ENCODE measurements at regions not wholly inside any gene's neighbourhood (a gene's known extent, or its start where the extent isn't known, plus 50 kb on each side); places are given as distances from the start of the nearest gene placed in this dataset.

- DNase-seq = no peak
Measured at GRCh38 chr14:101004954-101005353, 101.4 kb upstream of the RTL1 start.

GRCh38 chr14:101005447-101005846 lies 101.9 kb upstream of the RTL1 start:
- DNase-seq = no peak

- no peak for DNase-seq
Measured at GRCh38 chr14:101006008-101006407, 102.5 kb upstream of the RTL1 start.

GRCh38 chr14:101007004-101007614 lies 103.6 kb upstream of the RTL1 start:
- no peak for DNase-seq

- DNase-seq = no peak
Measured at GRCh38 chr14:101007765-101008164, 104.2 kb upstream of the RTL1 start.

GRCh38 chr14:101008196-101008595 lies 104.7 kb upstream of the RTL1 start:
- DNase-seq = no peak

GRCh38 chr14:101008631-101009336 lies 105.3 kb upstream of the RTL1 start:
- DNase-seq = no peak

- no peak for DNase-seq
Measured at GRCh38 chr14:101009531-101009930, 106.0 kb upstream of the RTL1 start.

GRCh38 chr14:101010293-101010692 lies 106.8 kb upstream of the RTL1 start:
- no peak for DNase-seq

GRCh38 chr14:101010835-101011234 lies 107.3 kb upstream of the RTL1 start:
- no peak for DNase-seq

- DNase-seq = no peak
Measured at GRCh38 chr14:101017209-101017608, 113.7 kb upstream of the RTL1 start.

- DNase-seq = no peak
Measured at GRCh38 chr14:101017806-101018560, 114.5 kb upstream of the RTL1 start.

GRCh38 chr14:101018561-101019290 lies 115.2 kb upstream of the RTL1 start:
- no peak for DNase-seq

GRCh38 chr14:101019541-101019940 lies 116.0 kb upstream of the RTL1 start:
- DNase-seq = no peak

- DNase-seq = no peak
Measured at GRCh38 chr14:101019990-101020710, 116.6 kb upstream of the RTL1 start.

GRCh38 chr14:101020834-101021370 lies 117.4 kb upstream of the RTL1 start:
- DNase-seq = no peak

- no peak for DNase-seq
Measured at GRCh38 chr14:101022121-101022520, 118.6 kb upstream of the RTL1 start.

- no peak for DNase-seq
Measured at GRCh38 chr14:101022916-101023435, 119.5 kb upstream of the RTL1 start.

- DNase-seq = no peak
Measured at GRCh38 chr14:101024686-101025085, 121.2 kb upstream of the RTL1 start.

GRCh38 chr14:101025131-101025530 lies 121.6 kb upstream of the RTL1 start:
- no peak for DNase-seq

- no peak for DNase-seq
Measured at GRCh38 chr14:101025696-101026095, 122.2 kb upstream of the RTL1 start.

- DNase-seq = no peak
Measured at GRCh38 chr14:101026341-101026740, 122.8 kb upstream of the RTL1 start.

Measured in activated CD4-positive, alpha-beta T cell treated with anti-CD3 and anti-CD28 coated beads for 1 hour (primary cell).